Parathyroid adenoma (tissue), 2 donors: ENCODE measurements at regions not wholly inside any gene's neighbourhood (a gene's known extent, or its start where the extent isn't known, plus 50 kb on each side); places are given as distances from the start of the nearest gene placed in this dataset.

Experiments used
- H2AFZ ChIP-seq: fragments of 300-600 bp; sonication (generic); one replicate; pipeline ENCODE4 v1.7.0; 2017; ENCODE audit warnings: antibody characterized with exemption, mild to moderate bottlenecking
- H3K27ac ChIP-seq: fragments of 300-600 bp; sonication (generic); one replicate; pipeline ENCODE4 v1.7.0; 2017
- H3K27me3 ChIP-seq: fragments of 300-600 bp; sonication (generic); one replicate; pipeline ENCODE4 v1.7.0; 2017; ENCODE audit warnings: low read length; ENCODE audit not compliant: control insufficient read depth, insufficient read depth
- H3K36me3 ChIP-seq: fragments of 300-600 bp; sonication (generic); one replicate; pipeline ENCODE4 v1.7.0; 2017; ENCODE audit warnings: low read length; ENCODE audit not compliant: control insufficient read depth, insufficient read depth
- H3K4me1 ChIP-seq: fragments of 300-600 bp; sonication (generic); one replicate; pipeline ENCODE4 v1.7.0; 2017; ENCODE audit warnings: control low read depth
- H3K4me2 ChIP-seq: fragments of 300-600 bp; sonication (generic); one replicate; pipeline ENCODE4 v1.7.0; 2017; ENCODE audit warnings: low read length
- H3K4me3 ChIP-seq: fragments of 300-600 bp; sonication (generic); one replicate; pipeline ENCODE4 v1.7.0; 2017; ENCODE audit warnings: low read depth, low read length
- H3K79me2 ChIP-seq: fragments of 300-600 bp; sonication (generic); one replicate; pipeline ENCODE4 v1.7.0; 2017; ENCODE audit warnings: control low read depth
- H3K9ac ChIP-seq: fragments of 300-600 bp; sonication (generic); one replicate; pipeline ENCODE4 v1.7.0; 2017; ENCODE audit warnings: mild to moderate bottlenecking
- H3K9me3 ChIP-seq: fragments of 300-600 bp; sonication (generic); one replicate; pipeline ENCODE4 v1.7.0; 2017; ENCODE audit warnings: low read length; ENCODE audit not compliant: control insufficient read depth
- CTCF ChIP-seq: fragments of 300-600 bp; sonication (generic); IDR thresholded peaks from one replicate; pipeline ENCODE4 v1.7.0; 2017; ENCODE audit warnings: antibody characterized with exemption, mild to moderate bottlenecking
- donor health status: primary hyperparathyroidism.

GRCh38 chr10:130484468-130485180, 348.4 kb downstream of the GLRX3 start:
- H3K36me3 ChIP-seq = no peaks in the 10 kb centered on the region
- no peaks in the 10 kb centered on the region for H3K27me3 ChIP-seq
- H3K79me2 ChIP-seq = no peaks in the 10 kb centered on the region
- TF ChIP-seq CTCF = no peak
- H2AFZ ChIP-seq = no peak overlapping the region
- H3K4me1 ChIP-seq = no peaks in the 10 kb centered on the region
- H3K27ac ChIP-seq = no peak overlapping the region
- no peak overlapping the region for H3K4me2 ChIP-seq
- H3K4me3 ChIP-seq = no peak overlapping the region
- no peak overlapping the region for H3K9ac ChIP-seq
- no peaks in the 10 kb centered on the region for H3K9me3 ChIP-seq

GRCh38 chr10:130485236-130485957, 349.2 kb downstream of the GLRX3 start:
- no peaks in the 10 kb centered on the region for H3K36me3 ChIP-seq
- H3K79me2 ChIP-seq = no peaks in the 10 kb centered on the region
- no peaks in the 10 kb centered on the region for H3K4me1 ChIP-seq
- H3K4me2 ChIP-seq = no peak overlapping the region
- no peak overlapping the region for H2AFZ ChIP-seq
- no peak overlapping the region for H3K9ac ChIP-seq
- H3K27me3 ChIP-seq = no peaks in the 10 kb centered on the region
- no peak overlapping the region for H3K27ac ChIP-seq
- no peaks in the 10 kb centered on the region for H3K9me3 ChIP-seq
- no peak for TF ChIP-seq CTCF
- no peak overlapping the region for H3K4me3 ChIP-seq

DNA sequence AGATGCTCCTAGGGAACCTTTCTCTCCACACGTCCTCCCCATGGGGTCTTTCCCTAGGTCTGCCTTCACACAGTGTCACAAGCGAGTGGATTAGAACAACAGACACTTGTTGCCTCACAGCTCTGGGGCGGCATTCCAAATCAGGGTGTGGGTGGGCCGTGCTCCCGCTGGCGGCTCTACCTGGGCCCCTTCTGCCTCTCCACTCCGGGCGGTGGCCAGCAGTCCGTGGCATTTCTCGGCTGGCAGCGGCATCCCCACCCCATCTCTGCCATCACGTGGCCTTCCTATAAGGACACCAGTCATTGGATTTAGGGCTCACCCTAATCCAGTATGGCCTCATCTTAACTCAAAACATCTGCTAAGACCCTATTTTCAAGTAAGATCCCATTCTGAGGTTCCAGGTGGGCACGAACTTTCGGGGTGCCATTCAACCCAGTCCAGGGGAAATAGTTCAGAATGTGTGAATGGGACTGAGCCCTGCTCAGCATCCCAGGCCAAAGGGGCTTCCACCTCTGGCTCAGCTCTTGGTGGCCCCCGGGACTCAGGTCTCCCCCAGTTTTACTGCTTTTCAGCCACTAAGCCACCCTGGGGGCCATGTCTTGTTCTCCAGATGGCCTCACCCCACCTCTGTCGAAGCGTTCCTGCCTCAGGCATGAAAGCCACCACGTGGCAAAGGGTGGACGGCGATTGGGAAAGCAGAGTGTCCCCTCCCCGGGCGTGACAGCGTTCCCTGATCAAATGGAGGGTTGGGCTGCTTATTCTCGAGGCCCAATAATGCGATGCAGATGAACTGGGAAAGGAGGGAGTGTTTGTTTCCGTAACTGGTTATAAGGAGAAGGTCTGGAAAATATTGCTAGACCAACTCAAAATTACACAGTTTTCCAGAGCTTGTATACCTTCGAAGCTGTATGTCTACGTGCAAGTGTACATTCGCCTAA, 350.0 kb downstream of the GLRX3 start:
- H2AFZ ChIP-seq = no peak overlapping the region
- no peak for TF ChIP-seq CTCF
- no peak overlapping the region for H3K4me3 ChIP-seq
- no peaks in the 10 kb centered on the region for H3K79me2 ChIP-seq
- no peak overlapping the region for H3K9ac ChIP-seq
- no peaks in the 10 kb centered on the region for H3K36me3 ChIP-seq
- no peaks in the 10 kb centered on the region for H3K27me3 ChIP-seq
- no peaks in the 10 kb centered on the region for H3K4me1 ChIP-seq
- H3K4me2 ChIP-seq = no peak overlapping the region
- H3K27ac ChIP-seq = no peak overlapping the region
- H3K9me3 ChIP-seq = no peaks in the 10 kb centered on the region

- Histone ChIP-seq H3K4me1 (no peaks in the 10 kb centered on the region), H3K27ac (no peak overlapping the region)
- TF ChIP-seq CTCF = no peak
Measured at GRCh38 chr10:130486906-130487305, 350.7 kb downstream of the GLRX3 start.

More at GRCh38 chr10:130486906-130487305, 350.7 kb downstream of the GLRX3 start:
- Histone ChIP-seq H3K36me3 (no peaks in the 10 kb centered on the region), H2AFZ (no peak overlapping the region), H3K27me3 (no peaks in the 10 kb centered on the region), H3K4me2 (no peak overlapping the region), H3K9me3 (no peaks in the 10 kb centered on the region), H3K4me3 (no peak overlapping the region), H3K9ac (no peak overlapping the region), H3K79me2 (no peaks in the 10 kb centered on the region)
